A673 (cell line): ENCODE measurements at regions not wholly inside any gene's neighbourhood (a gene's known extent, or its start where the extent isn't known, plus 50 kb on each side); places are given as distances from the start of the nearest gene placed in this dataset.

Experiments
- BruUV-seq: library from RNA; stranded (reverse); fragments of 400-500 nt; replicated peaks from 2 replicates; lab custom pipeline; 2021; lab: Mats Ljungman, UMichigan
- CTCF ChIA-PET: fragments of 300-600 bp; sonication (Branson Sonifier 250); formaldehyde crosslinking; loops from one replicate; lab custom pipeline; 2022; ENCODE audit warnings: antibody characterized with exemption; lab: Charles Lee
- POLR2A ChIA-PET: fragments of 300-600 bp; sonication (Branson Sonifier 250); formaldehyde crosslinking; loops from one replicate; lab custom pipeline; 2022; ENCODE audit warnings: antibody characterized with exemption; ENCODE audit not compliant: low non-redundant PET; lab: Charles Lee
- DNase-seq: peaks from one replicate; pipeline ENCODE4 v3.0.0-alpha.2; 2015; ENCODE audit warnings: low spot score
- H3K27ac ChIP-seq: fragments of 200-600 bp; sonication (generic); 2 replicates; pipeline ENCODE4 v1.5.1; 2016; ENCODE audit warnings: mixed run types, low read depth, mild to moderate bottlenecking, mixed read lengths, antibody characterized with exemption, low read length; ENCODE audit not compliant: poor library complexity, severe bottlenecking
- H3K27me3 ChIP-seq: fragments of 200-600 bp; sonication (generic); replicated peaks from 2 replicates; pipeline ENCODE4 v1.6.1; 2017; ENCODE audit warnings: mixed run types, low read depth, mild to moderate bottlenecking, mixed read lengths, antibody characterized with exemption, low read length; ENCODE audit not compliant: insufficient read depth, poor library complexity
- H3K36me3 ChIP-seq: fragments of 200-600 bp; sonication (generic); 2 replicates; pipeline ENCODE4 v1.6.1; 2016; ENCODE audit warnings: mixed run types, mild to moderate bottlenecking, mixed read lengths, antibody characterized with exemption, low read length; ENCODE audit not compliant: insufficient read depth, poor library complexity, severe bottlenecking
- H3K4me1 ChIP-seq: fragments of 200-600 bp; sonication (generic); 2 replicates; pipeline ENCODE4 v1.6.1; 2017; ENCODE audit warnings: mixed run types, mild to moderate bottlenecking, mixed read lengths, antibody characterized with exemption, low read length; ENCODE audit not compliant: insufficient read depth, poor library complexity, severe bottlenecking
- H3K4me3 ChIP-seq: fragments of 200-600 bp; sonication (generic); 2 replicates; pipeline ENCODE4 v1.5.1; 2016; ENCODE audit warnings: low read depth, mixed run types, mild to moderate bottlenecking, mixed read lengths, low read length; ENCODE audit not compliant: poor library complexity, severe bottlenecking
- H3K9me3 ChIP-seq: fragments of 200-600 bp; sonication (generic); 2 replicates; pipeline ENCODE4 v1.6.1; 2016; ENCODE audit warnings: mixed run types, low read depth, mild to moderate bottlenecking, mixed read lengths, antibody characterized with exemption, low read length; ENCODE audit not compliant: poor library complexity, severe bottlenecking
- EZH2 ChIP-seq: fragments of 200-600 bp; sonication (generic); IDR thresholded peaks from 2 replicates; pipeline ENCODE4 v1.6.1; 2017; ENCODE audit warnings: borderline replicate concordance, low read depth, mild to moderate bottlenecking, mixed read lengths, antibody characterized with exemption, low read length; ENCODE audit not compliant: poor library complexity, severe bottlenecking
- intact Hi-C: fragments of 100-400 bp; cut with micrococcal nuclease; formaldehyde crosslinking; loops from one replicate; pipeline ENCODE4 v1.10.0; 2022; ENCODE audit not compliant: unreplicated experiment
- TF ChIP-seq, protein P1 (sequence below): fragments of 300-800, 200-600 bp; sonication (generic); conservative IDR thresholded peaks from 2 replicates; pipeline ENCODE4 v1.5.1; 2017; ENCODE audit warnings: low read depth, mild to moderate bottlenecking, antibody characterized with exemption, low read length, moderate library complexity, mixed read lengths

DNA sequence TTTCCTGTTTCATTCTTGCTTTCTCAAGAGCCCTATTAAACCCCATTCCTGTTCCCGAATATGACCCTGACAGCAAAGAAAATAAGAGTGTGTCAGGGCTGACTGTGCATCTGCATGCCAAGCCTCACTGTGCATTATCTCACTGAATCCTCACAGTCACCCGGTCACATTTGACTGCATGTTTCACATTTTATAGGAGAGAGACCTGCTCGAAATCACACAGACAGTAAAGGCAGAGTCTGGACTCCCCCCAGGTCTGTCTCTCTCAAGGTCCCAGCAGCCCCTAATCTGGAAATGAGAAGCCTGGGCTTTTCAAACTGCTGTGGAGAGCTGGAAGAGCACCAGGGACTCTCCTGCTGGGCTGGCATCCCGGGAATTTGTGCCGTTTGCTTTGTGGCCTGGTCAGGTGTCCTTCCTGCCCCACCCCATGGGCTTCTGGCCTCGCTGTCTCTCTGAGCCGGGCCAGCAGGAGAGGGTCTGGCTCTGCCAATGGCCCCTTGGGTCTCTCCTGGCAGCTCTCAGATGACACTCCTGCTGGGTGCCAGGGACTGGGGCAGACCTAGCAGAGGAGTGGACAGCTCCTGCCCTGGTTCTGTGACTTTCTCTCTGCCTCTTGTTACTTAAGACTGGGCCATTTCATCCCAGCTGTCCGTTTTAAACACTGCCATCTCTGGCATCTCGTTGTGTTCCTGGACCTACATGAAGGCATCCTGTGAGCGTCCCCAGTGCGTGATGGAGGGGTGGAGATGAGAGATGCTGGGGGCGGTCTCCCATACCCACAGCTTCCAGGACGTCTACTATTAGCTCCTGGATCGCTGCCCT is 173.6 kb downstream of the ARHGAP12 start:
- TF ChIP-seq EZH2, result no peak
- TF ChIP-seq, protein P1, sequence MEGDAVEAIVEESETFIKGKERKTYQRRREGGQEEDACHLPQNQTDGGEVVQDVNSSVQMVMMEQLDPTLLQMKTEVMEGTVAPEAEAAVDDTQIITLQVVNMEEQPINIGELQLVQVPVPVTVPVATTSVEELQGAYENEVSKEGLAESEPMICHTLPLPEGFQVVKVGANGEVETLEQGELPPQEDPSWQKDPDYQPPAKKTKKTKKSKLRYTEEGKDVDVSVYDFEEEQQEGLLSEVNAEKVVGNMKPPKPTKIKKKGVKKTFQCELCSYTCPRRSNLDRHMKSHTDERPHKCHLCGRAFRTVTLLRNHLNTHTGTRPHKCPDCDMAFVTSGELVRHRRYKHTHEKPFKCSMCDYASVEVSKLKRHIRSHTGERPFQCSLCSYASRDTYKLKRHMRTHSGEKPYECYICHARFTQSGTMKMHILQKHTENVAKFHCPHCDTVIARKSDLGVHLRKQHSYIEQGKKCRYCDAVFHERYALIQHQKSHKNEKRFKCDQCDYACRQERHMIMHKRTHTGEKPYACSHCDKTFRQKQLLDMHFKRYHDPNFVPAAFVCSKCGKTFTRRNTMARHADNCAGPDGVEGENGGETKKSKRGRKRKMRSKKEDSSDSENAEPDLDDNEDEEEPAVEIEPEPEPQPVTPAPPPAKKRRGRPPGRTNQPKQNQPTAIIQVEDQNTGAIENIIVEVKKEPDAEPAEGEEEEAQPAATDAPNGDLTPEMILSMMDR, result no peak
- H3K27me3 ChIP-seq, result no peaks in the 10 kb centered on the region
- no peak overlapping the region for H3K4me3 ChIP-seq
- CTCF ChIA-PET, result no interaction called here
- intact Hi-C loops, result no loop called here
- no TSS peak for BruUV-seq
- peaks cover 5% of the 10 kb centered on the region for H3K4me1 ChIP-seq
- POLR2A ChIA-PET, result no interaction called here
- H3K27ac ChIP-seq, result no peak overlapping the region
- H3K36me3 ChIP-seq, result no peaks in the 10 kb centered on the region
- no peaks in the 10 kb centered on the region for H3K9me3 ChIP-seq
- no peak for DNase-seq

DNA sequence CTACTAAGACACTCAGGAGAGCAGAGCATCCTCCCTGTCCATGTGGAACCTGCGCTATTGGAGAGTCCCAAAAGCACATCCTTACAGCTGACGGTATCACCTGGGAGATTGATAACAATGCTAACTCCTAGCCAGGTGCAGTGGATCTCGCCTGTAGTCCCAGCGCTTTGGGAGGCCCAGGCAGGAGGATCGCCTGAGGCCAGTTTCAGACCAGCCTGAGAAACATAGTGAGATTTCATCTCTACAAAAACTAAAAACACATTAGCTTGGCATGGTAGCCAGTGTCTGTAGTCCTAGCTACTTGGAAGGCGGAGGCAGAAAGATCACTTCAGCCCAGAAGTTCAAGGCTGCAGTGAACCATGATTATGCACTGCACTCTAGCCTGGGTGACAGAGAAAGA is 174.9 kb downstream of the ARHGAP12 start:
- Histone ChIP-seq H3K27ac (no peak overlapping the region), H3K9me3 (no peaks in the 10 kb centered on the region), H3K4me3 (no peak overlapping the region), H3K27me3 (no peaks in the 10 kb centered on the region), H3K4me1 (peaks cover 11% of the 10 kb centered on the region), H3K36me3 (no peaks in the 10 kb centered on the region)
- BruUV-seq, result no TSS peak
- TF ChIP-seq, protein P1, result no peak
- no peak for TF ChIP-seq EZH2
- ChIA-PET CTCF (no interaction called here), POLR2A (no interaction called here)
- DNase-seq, result no peak
- intact Hi-C loops, result no loop called here

DNA sequence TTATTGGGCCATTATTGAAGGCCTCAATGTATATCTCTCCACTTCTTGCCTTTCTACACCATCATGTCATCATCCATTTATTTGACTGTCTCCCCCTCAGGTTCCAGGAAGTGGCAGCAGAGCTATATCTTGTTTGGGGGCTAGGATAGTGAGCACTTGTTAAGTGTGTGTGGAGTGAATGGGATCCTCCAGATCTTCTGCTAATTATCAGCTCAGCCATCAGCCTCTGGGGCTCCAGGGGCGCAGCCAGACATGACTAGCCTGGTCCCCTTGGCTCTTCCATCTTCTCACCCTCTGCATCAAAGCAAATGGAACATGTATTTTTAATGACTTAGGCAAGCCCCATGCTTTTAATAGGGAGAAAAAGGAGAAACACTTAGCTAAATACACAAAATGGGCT is 176.5 kb downstream of the ARHGAP12 start:
- ChIA-PET POLR2A (no interaction called here), CTCF (no interaction called here)
- Histone ChIP-seq H3K27ac (no peak overlapping the region), H3K27me3 (no peaks in the 10 kb centered on the region), H3K4me1 (peaks cover 11% of the 10 kb centered on the region), H3K9me3 (no peaks in the 10 kb centered on the region), H3K4me3 (no peak overlapping the region), H3K36me3 (no peaks in the 10 kb centered on the region)
- BruUV-seq, result no TSS peak
- no peak for TF ChIP-seq EZH2
- TF ChIP-seq, protein P1, result no peak
- intact Hi-C loops, result no loop called here
- DNase-seq, result no peak
